Left kidney (tissue), 1 donor: ENCODE measurements at regions not wholly inside any gene's neighbourhood (a gene's known extent, or its start where the extent isn't known, plus 50 kb on each side); places are given as distances from the start of the nearest gene placed in this dataset.
A peak's percentile ranks its signal among the peaks of the same experiment; 100 is the strongest.
"Not testable (repeated sequence)": the region's sequence is repeated elsewhere in the genome, so short reads cannot be mapped to it uniquely, and the experiment has no call there.

Source experiments
- DNase-seq: peaks from one replicate; pipeline ENCODE4 v3.0.0-alpha.2; 2013

GRCh38 chr2:78721355-78722033 is 304.0 kb upstream of the REG3G start:
- DNase-seq = no peak

DNA sequence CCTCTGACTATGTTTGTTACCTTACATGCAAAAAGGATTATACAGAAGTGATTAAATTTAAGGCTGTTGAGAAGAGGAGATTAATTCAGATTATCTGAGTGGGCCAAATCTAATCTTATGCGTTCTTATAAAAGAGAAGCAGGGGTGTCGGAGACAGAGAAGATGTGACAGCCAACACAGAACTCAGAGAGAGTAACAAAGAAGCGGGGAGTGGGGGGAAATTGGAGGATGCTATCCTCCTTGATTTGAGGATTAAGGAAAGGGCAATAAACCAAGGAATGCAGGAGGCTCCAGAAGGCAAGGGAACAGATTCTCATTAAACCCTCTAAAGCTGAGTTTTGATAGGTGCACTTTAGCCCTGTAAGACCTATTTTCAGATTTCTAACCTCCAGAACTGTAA is 291.3 kb upstream of the REG3G start:
- DNase-seq = no peak

DNA sequence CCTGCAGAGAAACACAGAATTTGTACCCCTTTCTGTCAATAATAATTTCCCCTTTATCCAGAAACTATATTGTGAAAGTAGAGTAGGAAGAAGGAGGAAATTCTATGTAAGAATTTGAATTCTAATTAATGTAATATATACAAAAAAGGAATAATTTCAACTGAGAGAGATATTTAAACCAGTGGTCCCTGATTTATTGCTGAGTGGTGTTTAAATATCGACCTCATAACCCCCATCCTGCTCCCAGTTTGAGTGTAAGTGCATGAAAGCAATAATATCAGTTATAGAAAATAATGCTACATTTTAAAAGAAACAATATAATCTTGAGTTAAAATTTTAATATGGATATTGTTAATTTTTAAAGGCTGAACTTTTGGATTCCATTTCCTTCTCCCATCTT is 286.2 kb upstream of the REG3G start:
- no peak for DNase-seq

DNA sequence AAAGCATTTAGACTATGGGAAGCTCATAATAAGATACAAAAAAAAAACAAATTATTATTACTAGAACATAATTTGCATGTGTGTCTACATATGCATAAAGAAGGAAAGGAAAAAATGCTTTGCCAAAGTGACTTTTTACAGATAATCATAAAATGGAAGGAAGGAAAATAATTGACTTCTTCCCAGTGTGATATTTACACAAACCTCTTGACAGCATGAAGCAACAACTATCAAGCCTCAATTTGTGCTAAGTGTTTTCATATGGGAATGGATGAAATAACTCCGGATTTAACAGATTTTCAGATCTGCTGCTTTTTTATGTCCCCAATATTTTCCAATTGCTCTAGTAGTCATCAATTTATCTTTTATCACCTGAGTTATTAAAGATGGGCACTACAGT is 275.9 kb upstream of the REG3G start:
- DNase-seq = no peak

DNA sequence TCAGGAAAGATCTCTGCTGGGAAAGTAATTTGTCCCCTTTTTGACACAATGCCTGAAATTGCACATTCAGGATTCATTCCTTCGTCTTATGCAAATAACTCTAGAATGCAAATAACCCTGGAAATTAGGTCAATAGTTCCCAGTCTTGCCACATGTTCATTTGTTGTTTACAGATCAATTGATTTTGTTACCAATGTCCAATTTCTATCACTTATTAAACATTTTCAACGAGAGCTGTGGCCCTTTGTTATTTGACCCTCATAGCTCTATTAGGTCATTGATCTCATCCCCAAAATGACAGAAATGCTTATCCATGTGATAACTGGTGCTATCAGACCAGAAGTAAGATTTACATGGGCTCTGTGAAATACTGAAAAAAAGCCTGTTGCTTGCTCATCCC is 275.3 kb upstream of the REG3G start:
- DNase-seq = no peak

DNA sequence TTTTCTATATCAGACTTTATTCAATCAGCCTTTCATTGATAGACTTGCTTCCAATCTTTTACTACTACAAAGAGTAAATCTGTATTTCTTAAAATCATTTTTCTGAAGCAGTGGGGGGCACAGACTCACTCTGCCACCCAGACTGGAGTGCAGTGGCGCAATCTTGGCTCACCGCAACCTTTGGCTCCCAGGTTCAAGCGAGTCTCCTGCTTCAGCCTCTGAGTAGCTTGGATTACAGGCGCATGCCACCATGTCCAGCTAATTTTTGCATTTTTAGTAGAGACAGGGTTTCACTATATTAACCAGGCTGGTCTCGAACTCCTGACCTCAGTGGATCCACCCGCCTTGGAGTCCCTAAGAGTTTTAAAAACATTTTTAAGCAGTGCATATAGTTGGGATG is 270.6 kb upstream of the REG3G start:
- DNase-seq = no peak

GRCh38 chr2:78757191-78757590 is 268.3 kb upstream of the REG3G start:
- no peak for DNase-seq

DNA sequence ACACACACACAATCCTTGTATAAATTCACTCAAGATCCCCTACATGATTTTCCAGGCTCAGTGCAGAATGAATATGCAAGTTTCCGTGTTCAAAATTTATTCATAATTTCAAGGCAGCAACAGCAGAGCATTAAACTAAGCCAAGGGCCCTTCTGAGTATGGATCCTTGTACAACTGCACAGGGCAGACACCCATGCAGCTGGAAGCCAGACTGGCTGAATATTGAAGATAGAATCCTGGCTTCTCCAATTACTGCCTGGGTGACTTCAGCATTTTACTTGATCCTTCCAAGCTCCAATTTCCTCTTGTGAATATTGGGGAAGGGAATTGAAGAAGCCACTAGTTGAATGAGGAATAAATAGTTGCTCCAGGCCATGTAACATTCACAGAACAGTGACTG is 267.9 kb upstream of the REG3G start:
- DNase-seq = no peak

GRCh38 chr2:78758765-78759164 is 266.7 kb upstream of the REG3G start:
- DNase-seq = not testable (repeated sequence)

- DNase-seq = no peak
These were observed 259.0 kb upstream of the REG3G start for GRCh38 chr2:78766459-78766858.

DNA sequence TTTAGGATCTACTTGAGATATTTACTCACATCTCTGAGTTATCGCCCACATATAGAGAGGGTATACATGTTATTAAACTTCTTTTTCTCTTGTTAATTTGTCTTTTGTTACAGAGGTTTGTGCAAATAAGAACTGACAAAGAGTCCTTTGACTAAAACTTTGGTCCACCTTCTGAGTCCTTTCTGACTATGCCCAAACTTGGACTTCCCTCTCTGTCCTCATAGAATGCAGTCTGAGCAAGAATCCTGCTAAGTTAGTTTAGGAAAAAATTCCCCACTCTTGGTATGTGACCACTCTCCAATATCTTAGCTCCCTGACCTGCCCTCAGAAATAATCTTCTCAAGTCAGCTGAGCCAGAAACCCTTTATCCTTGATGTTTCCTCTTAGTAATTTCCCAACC is 257.5 kb upstream of the REG3G start:
- no peak for DNase-seq

- DNase-seq = no peak
These were observed 250.2 kb upstream of the REG3G start for GRCh38 chr2:78775291-78775690.

DNA sequence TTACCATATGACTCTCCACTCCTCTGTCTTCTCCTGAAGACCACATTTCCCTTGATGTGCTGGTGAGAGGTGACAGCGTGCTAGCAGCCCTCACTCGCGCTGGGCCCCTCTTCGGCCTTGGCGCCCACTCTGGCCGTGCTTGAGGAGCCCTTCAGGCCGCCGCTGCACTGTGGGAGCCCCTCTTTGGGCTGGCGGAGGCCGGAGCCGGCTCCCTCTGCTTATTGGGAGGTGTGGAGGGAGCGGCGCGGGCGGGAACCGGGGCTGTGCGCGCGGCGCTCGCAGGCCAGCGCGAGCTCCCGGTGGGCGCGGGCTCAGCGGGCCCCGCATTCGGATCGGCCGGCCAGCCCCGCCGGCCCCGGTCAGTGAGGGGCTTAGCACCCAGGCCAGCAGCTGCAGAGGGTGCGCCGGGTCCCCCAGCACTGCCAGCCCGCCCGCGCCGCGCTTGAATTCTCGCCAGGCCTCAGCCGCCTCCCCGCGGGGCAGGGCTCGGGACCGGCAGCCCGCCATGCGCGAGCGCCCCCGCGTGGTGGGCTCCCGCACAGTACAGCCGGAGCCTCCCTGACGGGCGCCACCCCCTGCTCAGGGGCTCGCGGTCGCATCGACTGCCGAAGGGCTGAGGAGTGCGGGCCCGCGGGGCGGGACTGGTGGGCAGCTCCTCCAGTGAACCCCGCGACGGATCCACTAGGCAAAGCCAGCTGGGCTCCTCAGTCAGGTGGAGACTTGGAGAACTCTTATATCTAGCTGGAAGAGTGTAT is 246.6 kb upstream of the REG3G start:
- no peak for DNase-seq

- DNase-seq = no peak
These were observed 245.7 kb upstream of the REG3G start for GRCh38 chr2:78779761-78780160.

- peak; percentile 22 for DNase-seq
These were observed 245.2 kb upstream of the REG3G start for GRCh38 chr2:78780256-78780655.

GRCh38 chr2:78780864-78781583 is 244.5 kb upstream of the REG3G start:
- no peak for DNase-seq

DNA sequence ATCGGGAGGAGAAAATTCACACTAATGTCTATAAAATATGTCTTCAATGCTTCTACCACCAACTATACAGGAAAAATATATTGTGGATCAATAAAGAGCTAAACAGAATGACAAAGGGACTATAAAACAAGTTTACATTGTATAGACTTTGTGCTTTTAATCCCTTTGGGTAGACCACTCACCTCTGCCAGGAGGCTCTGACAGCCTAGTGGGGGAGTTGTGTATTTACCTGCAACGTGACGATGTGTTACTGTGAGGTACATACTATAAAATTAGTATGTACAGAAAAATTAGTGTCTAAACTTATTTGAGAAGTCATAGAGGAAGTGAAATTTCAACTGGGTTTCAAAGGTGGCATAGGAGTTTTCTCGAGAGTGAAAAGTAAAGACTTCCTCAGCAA is 243.3 kb upstream of the REG3G start:
- DNase-seq = no peak

DNA sequence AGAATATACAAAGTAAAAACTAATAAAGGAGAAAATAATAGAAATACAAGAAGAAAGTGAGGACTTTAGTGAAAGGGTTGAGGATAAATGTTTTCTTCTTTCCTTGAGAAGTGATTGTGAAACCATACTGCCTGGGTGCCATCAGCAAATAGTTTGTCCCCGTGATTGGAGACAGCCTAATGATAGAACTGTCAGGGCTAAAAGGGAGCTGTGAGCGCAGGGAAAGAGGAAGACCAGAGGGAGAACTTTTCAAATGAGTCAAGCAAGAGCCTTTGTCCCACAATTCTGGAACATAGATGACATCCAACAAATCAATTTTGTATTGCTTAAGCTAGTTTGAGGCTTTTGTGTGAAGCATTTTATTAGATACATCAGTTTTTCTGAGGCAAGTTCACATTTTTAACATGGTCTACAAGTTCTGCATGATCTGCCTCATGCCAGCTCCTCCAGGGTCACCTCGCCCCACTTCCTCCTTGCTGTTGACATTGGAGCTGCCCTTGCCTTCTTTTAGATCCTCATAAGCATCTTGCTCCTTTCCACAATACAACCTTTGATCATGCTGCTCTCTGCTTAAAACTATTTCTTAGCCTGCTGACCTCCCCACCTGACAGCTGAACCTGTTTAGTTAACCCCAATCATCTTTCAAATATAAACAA is 213.4 kb upstream of the REG3G start:
- DNase-seq = no peak

GRCh38 chr2:78814331-78814986 is 211.0 kb upstream of the REG3G start:
- no peak for DNase-seq

DNA sequence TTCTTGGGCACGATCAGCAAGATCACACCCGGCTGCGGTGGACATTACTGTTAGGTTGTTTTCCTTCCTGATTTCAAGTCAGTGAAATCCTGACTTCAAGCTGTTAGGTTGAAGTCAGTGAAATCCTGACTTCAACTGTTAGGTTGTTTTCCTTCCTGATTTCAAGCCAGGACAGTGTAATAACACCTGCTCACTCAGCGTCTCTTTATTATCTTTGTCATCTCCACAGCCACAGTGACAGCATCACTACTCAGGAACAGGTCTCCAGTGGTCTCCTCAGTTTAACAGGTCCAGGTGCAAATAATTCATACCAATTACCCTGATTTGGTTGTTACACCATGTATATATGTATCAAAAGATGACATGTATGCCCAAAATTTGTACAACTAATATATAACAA is 208.1 kb upstream of the REG3G start:
- DNase-seq = no peak

DNA sequence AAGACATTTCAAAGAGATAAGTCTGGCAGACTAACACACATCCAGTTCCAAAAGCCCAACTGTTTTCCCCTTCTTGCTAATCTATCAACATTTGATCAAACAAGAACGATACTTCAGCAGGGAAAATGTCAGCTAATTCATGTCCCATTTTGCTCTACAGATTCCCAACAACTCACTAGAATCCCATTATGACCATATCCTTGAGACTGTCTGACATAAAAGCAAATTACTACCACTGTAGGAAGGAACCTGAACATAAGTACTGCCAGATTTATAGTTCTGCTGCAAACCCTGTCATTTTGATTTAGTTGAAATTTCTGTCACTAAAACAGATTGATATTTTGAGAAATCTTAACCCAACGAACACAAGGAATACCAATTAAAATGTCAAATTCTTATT is 193.0 kb upstream of the REG3G start:
- no peak for DNase-seq

GRCh38 chr2:78839259-78839658 is 186.2 kb upstream of the REG3G start:
- DNase-seq = no peak
